Heart right ventricle (tissue), 16 donors: ENCODE measurements at regions not wholly inside any gene's neighbourhood (a gene's known extent, or its start where the extent isn't known, plus 50 kb on each side); places are given as distances from the start of the nearest gene placed in this dataset.

ENCODE experiments used
- ATAC-seq, 8 donors: fragments of 200-7000 bp; cut with Tn5 transposase; one replicate each; pipeline ENCODE4 v1.9.1; 2020; ENCODE audit warnings: mild to moderate bottlenecking in 8 of 8, moderate library complexity in 8 of 8, moderate number of reproducible peaks in 1 of 8
- DNase-seq, 2 donors: peaks; one replicate each; pipeline ENCODE4 v3.0.0-alpha.2; 2020
- H3K27ac ChIP-seq, 10 donors: fragments of 200-600 bp; sonication (generic) in 2 of 10; one replicate each; pipeline versions ENCODE4 v1.5.0 to v1.8.0; 2020 to 2022; ENCODE audit warnings: mild to moderate bottlenecking in 3 of 10
- H3K27me3 ChIP-seq, 7 donors: fragments of 200-600 bp; one replicate each; pipeline ENCODE4 v1.8.0; 2021 to 2022; ENCODE audit warnings: mild to moderate bottlenecking in 2 of 7
- H3K36me3 ChIP-seq, 9 donors: fragments of 200-600 bp; sonication (generic) in 1 of 9; one replicate each; pipeline versions ENCODE4 v1.5.0 to v1.8.0; 2020 to 2022; ENCODE audit warnings: mild to moderate bottlenecking in 2 of 9
- H3K4me1 ChIP-seq, 9 donors: fragments of 200-600 bp; sonication (generic) in 1 of 9; one replicate each; pipeline versions ENCODE4 v1.5.0 to v1.8.0; 2020 to 2022; ENCODE audit warnings: mild to moderate bottlenecking in 4 of 9
- H3K4me3 ChIP-seq, 10 donors: fragments of 200-600 bp; sonication (generic) in 2 of 10; one replicate each; pipeline versions ENCODE4 v1.5.0 to v1.8.0; 2020 to 2022; ENCODE audit warnings: mild to moderate bottlenecking in 7 of 10, moderate library complexity in 2 of 10
- H3K9me3 ChIP-seq, 11 donors: fragments of 200-600 bp in 10 of 11; sonication (generic) in 2 of 11; one replicate each; pipeline versions ENCODE4 v1.5.0 to v1.8.0; 2013 to 2022; ENCODE audit warnings: mild to moderate bottlenecking in 2 of 11, control low read depth in 1 of 11, moderate library complexity in 1 of 11
- CTCF ChIP-seq, 9 donors: fragments of 200-600 bp; sonication (generic) in 2 of 9; IDR thresholded peaks; one replicate each; pipeline versions ENCODE4 v1.5.0 to v1.8.0; 2021 to 2022; ENCODE audit warnings: antibody characterized with exemption in 9 of 9, mild to moderate bottlenecking in 5 of 9, moderate library complexity in 1 of 9
- WGBS, 2 donors: extraction: QIAGEN DNeasy Blood & Tissue Kit; methylation state at CpG; one replicate each; pipeline ENCODE4 v1.1.7; 2013; ENCODE audit warnings: inconsistent platforms in 1 of 2; 5-methylcytosine and 5-hydroxymethylcytosine counted together
- intact Hi-C, 10 donors: fragments of 100-400 bp; cut with DNase I; formaldehyde crosslinking; loops; one replicate each; pipeline versions ENCODE4 v1.11.1 to v1.14.2; 2022
- donor health status: Arrhythmogenic right ventricular cardiomyopathy.
- donor health status: ischemic (EF 13 %, LVEDD 7.1; RV severe dilation, severe dysfunction).
- donor health status: healthy with polysubstance abuse.
- donor health status: DM: no; HTN: yes; CAD: no.
- donor health status: DM: no; HTN: no; CAD: no.
- donor health status: ischemic (EF 25% LVEDD 6.9; RV normal size, moderate dysfunction).
- donor health status: ischemic (EF 25% LVEDD 5.7; RV mildly dilated, moderate dysfunction).
- donor health status: healthy.
- donor health status: DM: yes; HTN: yes; CAD: no.
- donor health status: Ischemic cardiomyopathy.
- donor health status: ischemic (EF 35%, LVEDD 5.7; RV mildly dilated, moderate dysfunction).
- donor health status: nonischemic (EF 11% LVEDD 7.7; RV severe dilation, severe dysfunction).
- donor health status: DM: yes; HTN: yes; CAD: no.
- donor health status: PGD.
- donor health status: ischemic (EF 29% LVEDD 5.4; RV normal size, mild dysfunction).
- donor health status: nonischemic (EF 23%, LVEDD 6.1; RV moderate dilation, normal function).

GRCh38 chr4:119825696-119826095 lies 197.1 kb upstream of the PDE5A start:
- Histone ChIP-seq H3K9me3 (peaks cover 0 to 11% (median 0%) of the 10 kb centered on the region in 11 donors), H3K27ac (no peak overlapping the region), H3K4me1 (no peaks in the 10 kb centered on the region), H3K4me3 (no peak overlapping the region), H3K36me3 (no peaks in the 10 kb centered on the region), H3K27me3 (no peaks in the 10 kb centered on the region)
- WGBS, 2 donors = 72 to 85% methylated on average over 2 of the region's 2 CpGs
- no peak for ATAC-seq
- DNase-seq = no peak
- TF ChIP-seq CTCF (IDR thresholded peaks at IDR 0.05) = no peak
- intact Hi-C loops = no loop called here

- Histone ChIP-seq H3K4me3 (no peak overlapping the region), H3K27ac (no peak overlapping the region), H3K27me3 (no peaks in the 10 kb centered on the region), H3K36me3 (no peaks in the 10 kb centered on the region), H3K4me1 (no peaks in the 10 kb centered on the region), H3K9me3 (peaks cover 0 to 11% (median 0%) of the 10 kb centered on the region in 11 donors)
- DNase-seq = no peak
- intact Hi-C loops = no loop called here
- no peak for ATAC-seq
- no peak for TF ChIP-seq CTCF (IDR thresholded peaks at IDR 0.05)
These were observed 195.3 kb upstream of the PDE5A start for GRCh38 chr4:119823891-119824290.

GRCh38 chr4:119823045-119823444 lies 194.4 kb upstream of the PDE5A start:
- H3K4me1 ChIP-seq = no peaks in the 10 kb centered on the region
- H3K36me3 ChIP-seq = no peaks in the 10 kb centered on the region
- intact Hi-C loops = no loop called here
- ATAC-seq = no peak
- no peak overlapping the region for H3K4me3 ChIP-seq
- H3K9me3 ChIP-seq = peaks cover 0 to 8% (median 0%) of the 10 kb centered on the region in 11 donors
- DNase-seq = no peak
- WGBS, 2 donors = 84 to 85% methylated on average over 1 of the region's 1 CpG
- TF ChIP-seq CTCF (IDR thresholded peaks at IDR 0.05) = no peak
- H3K27me3 ChIP-seq = no peaks in the 10 kb centered on the region
- H3K27ac ChIP-seq = no peak overlapping the region

- Histone ChIP-seq H3K4me1 (no peaks in the 10 kb centered on the region), H3K27me3 (no peaks in the 10 kb centered on the region), H3K4me3 (no peak overlapping the region), H3K27ac (no peak overlapping the region), H3K36me3 (no peaks in the 10 kb centered on the region), H3K9me3 (peaks cover 0 to 22% (median 3%) of the 10 kb centered on the region in 11 donors)
- no peak for TF ChIP-seq CTCF (IDR thresholded peaks at IDR 0.05)
- intact Hi-C loops = no loop called here
- DNase-seq (no peak), ATAC-seq (no peak)
These were observed 187.9 kb upstream of the PDE5A start for GRCh38 chr4:119816473-119816872.

GRCh38 chr4:119810001-119810400 lies 181.4 kb upstream of the PDE5A start:
- no peak for TF ChIP-seq CTCF (IDR thresholded peaks at IDR 0.05)
- ATAC-seq (no peak), DNase-seq (no peak)
- intact Hi-C loops = no loop called here
- Histone ChIP-seq H3K27me3 (no peaks in the 10 kb centered on the region), H3K36me3 (no peaks in the 10 kb centered on the region), H3K4me3 (no peak overlapping the region), H3K27ac (no peak overlapping the region), H3K9me3 (peaks cover 0 to 39% (median 6%) of the 10 kb centered on the region in 11 donors), H3K4me1 (no peaks in the 10 kb centered on the region)
- 88 to 91% methylated on average over 1 of the region's 1 CpG for WGBS, 2 donors
